Upper lobe of right lung (tissue), 1 donor: ENCODE measurements at regions not wholly inside any gene's neighbourhood (a gene's known extent, or its start where the extent isn't known, plus 50 kb on each side); places are given as distances from the start of the nearest gene placed in this dataset.

Source experiments
- ATAC-seq: fragments of 200-7000 bp; cut with Tn5 transposase; one replicate; pipeline ENCODE4 v1.9.1; 2020; ENCODE audit warnings: mild to moderate bottlenecking, moderate library complexity
- DNase-seq: peaks from one replicate; pipeline ENCODE4 v3.0.0-alpha.2; 2020
- H3K27ac ChIP-seq: fragments of 200-600 bp; one replicate; pipeline ENCODE4 v1.8.0; 2022
- H3K27me3 ChIP-seq: fragments of 200-600 bp; one replicate; pipeline ENCODE4 v1.8.0; 2022; ENCODE audit warnings: mild to moderate bottlenecking
- H3K36me3 ChIP-seq: fragments of 200-600 bp; one replicate; pipeline ENCODE4 v1.8.0; 2022
- H3K4me1 ChIP-seq: fragments of 200-600 bp; one replicate; pipeline ENCODE4 v1.8.0; 2022
- H3K4me3 ChIP-seq: fragments of 200-600 bp; one replicate; pipeline ENCODE4 v1.8.0; 2022; ENCODE audit warnings: mild to moderate bottlenecking
- H3K9me3 ChIP-seq: fragments of 200-600 bp; one replicate; pipeline ENCODE4 v1.8.0; 2022
- CTCF ChIP-seq: fragments of 200-600 bp; IDR thresholded peaks from one replicate; pipeline ENCODE4 v1.8.0; 2022; ENCODE audit warnings: antibody characterized with exemption
- intact Hi-C: fragments of 100-400 bp; cut with DNase I; formaldehyde crosslinking; loops from one replicate; pipeline ENCODE4 v1.11.0; 2022
- donor health status: DM: no; HTN: yes; CAD: no; lungs with severe emphysema.

- Histone ChIP-seq H3K4me3 (no peak overlapping the region), H3K27ac (no peak overlapping the region), H3K36me3 (no peaks in the 10 kb centered on the region), H3K4me1 (no peaks in the 10 kb centered on the region), H3K9me3 (no peaks in the 10 kb centered on the region), H3K27me3 (peaks cover 12% of the 10 kb centered on the region)
- intact Hi-C loops, result no loop called here
- ATAC-seq (no peak), DNase-seq (no peak)
- TF ChIP-seq CTCF, result no peak
Observed at GRCh38 chr11:131303611-131304119, 66.8 kb upstream of the NTM start.

GRCh38 chr11:131305005-131305404 is 65.4 kb upstream of the NTM start:
- ATAC-seq, result no peak
- intact Hi-C loops, result no loop called here
- H3K27me3 ChIP-seq, result peaks cover 11% of the 10 kb centered on the region
- no peak for TF ChIP-seq CTCF
- H3K4me3 ChIP-seq, result no peak overlapping the region
- H3K27ac ChIP-seq, result no peak overlapping the region
- H3K36me3 ChIP-seq, result no peaks in the 10 kb centered on the region
- DNase-seq, result no peak
- no peaks in the 10 kb centered on the region for H3K4me1 ChIP-seq
- H3K9me3 ChIP-seq, result no peaks in the 10 kb centered on the region

GRCh38 chr11:131307506-131307905 is 62.9 kb upstream of the NTM start:
- no peaks in the 10 kb centered on the region for H3K9me3 ChIP-seq
- intact Hi-C loops, result no loop called here
- no peaks in the 10 kb centered on the region for H3K36me3 ChIP-seq
- H3K4me1 ChIP-seq, result no peaks in the 10 kb centered on the region
- ATAC-seq (no peak), DNase-seq (no peak)
- H3K27ac ChIP-seq, result no peak overlapping the region
- no peak overlapping the region for H3K4me3 ChIP-seq
- no peaks in the 10 kb centered on the region for H3K27me3 ChIP-seq
- TF ChIP-seq CTCF, result no peak

GRCh38 chr11:131309776-131310175 is 60.6 kb upstream of the NTM start:
- Histone ChIP-seq H3K4me3 (no peak overlapping the region), H3K4me1 (no peaks in the 10 kb centered on the region), H3K36me3 (no peaks in the 10 kb centered on the region), H3K27ac (no peak overlapping the region), H3K27me3 (no peaks in the 10 kb centered on the region), H3K9me3 (no peaks in the 10 kb centered on the region)
- DNase-seq, result no peak
- intact Hi-C loops, result no loop called here
- no peak for TF ChIP-seq CTCF
- no peak for ATAC-seq

- intact Hi-C loops, result no loop called here
- ATAC-seq, result no peak
- DNase-seq, result no peak
- H3K4me1 ChIP-seq, result no peaks in the 10 kb centered on the region
- H3K27ac ChIP-seq, result no peak overlapping the region
- H3K4me3 ChIP-seq, result no peak overlapping the region
- no peaks in the 10 kb centered on the region for H3K36me3 ChIP-seq
- no peaks in the 10 kb centered on the region for H3K27me3 ChIP-seq
- no peak for TF ChIP-seq CTCF
- H3K9me3 ChIP-seq, result no peaks in the 10 kb centered on the region
Observed at GRCh38 chr11:131311776-131312514, 58.5 kb upstream of the NTM start.
